HEK293 (cell line): ENCODE measurements at regions not wholly inside any gene's neighbourhood (a gene's known extent, or its start where the extent isn't known, plus 50 kb on each side); places are given as distances from the start of the nearest gene placed in this dataset.

ENCODE experiments used
- CTCF ChIA-PET: fragments of 350-600 bp; formaldehyde crosslinking; extraction: SDS; loops from one replicate; lab custom pipeline; 2021; ENCODE audit warnings: antibody characterized with exemption; lab: Yijun Ruan, JAX
- POLR2A ChIA-PET: fragments of 300-600 bp; formaldehyde crosslinking; extraction: SDS; loops from one replicate; lab custom pipeline; 2020; ENCODE audit warnings: antibody characterized with exemption, inconsistent platforms; lab: Yijun Ruan, JAX
- H3K27ac ChIP-seq: fragments of 200-500 bp; sonication (Bioruptor generic); 2 replicates; pipeline ENCODE4 v1.5.1; 2014; ENCODE audit warnings: low read depth, low read length, control low read depth, inconsistent platforms; ENCODE audit errors: extremely low read depth
- H3K36me3 ChIP-seq, 2 experiments: fragments of 200-500 bp in 1 of 2; sonication (Bioruptor generic) in 1 of 2; 1 replicate in 1 of 2; 2 replicates in 1 of 2; pipeline ENCODE4 v1.5.1; 2014 to 2017; ENCODE audit warnings: inconsistent platforms in 2 of 2, low read length in 2 of 2; ENCODE audit not compliant: control insufficient read depth in 2 of 2, insufficient read depth in 1 of 2
- H3K4me1 ChIP-seq: fragments of 200-500 bp; sonication (Bioruptor generic); 2 replicates; pipeline ENCODE4 v1.5.1; 2014; ENCODE audit warnings: mild to moderate bottlenecking, low read length, inconsistent platforms; ENCODE audit not compliant: control insufficient read depth, insufficient read depth
- H3K4me3 ChIP-seq: 2 replicates; pipeline ENCODE4 v1.5.1; 2011; ENCODE audit warnings: low read depth, mild to moderate bottlenecking, control low read depth, low read length, moderate library complexity
- H3K9me3 ChIP-seq: fragments of 200-500 bp; sonication (Bioruptor generic); 2 replicates; pipeline ENCODE4 v1.5.1; 2014; ENCODE audit warnings: low read depth, low read length, inconsistent platforms; ENCODE audit not compliant: control insufficient read depth, insufficient read depth
- GLI4 ChIP-seq: fragments of 450-650 bp; formaldehyde crosslinking; IDR thresholded peaks from 2 replicates; pipeline ENCODE4 v1.5.1; 2016; ENCODE audit warnings: missing biosample characterization, missing genetic modification characterization
- MYNN ChIP-seq: fragments of 450-650 bp; formaldehyde crosslinking; IDR thresholded peaks from 2 replicates; pipeline ENCODE4 v1.5.1; 2016; ENCODE audit warnings: missing biosample characterization, missing genetic modification characterization, borderline replicate concordance
- REPIN1 ChIP-seq: fragments of 450-650 bp; formaldehyde crosslinking; IDR thresholded peaks from 2 replicates; pipeline ENCODE4 v1.5.1; 2017; ENCODE audit warnings: missing biosample characterization, missing genetic modification characterization, low read depth
- SALL2 ChIP-seq: fragments of 450-650 bp; formaldehyde crosslinking; IDR thresholded peaks from 2 replicates; pipeline ENCODE4 v1.5.0; 2017; ENCODE audit warnings: missing biosample characterization, mild to moderate bottlenecking, missing genetic modification characterization, borderline replicate concordance
- SP2 ChIP-seq: fragments of 450-650 bp; formaldehyde crosslinking; IDR thresholded peaks from 2 replicates; pipeline ENCODE4 v1.5.1; 2016; ENCODE audit warnings: missing biosample characterization, missing genetic modification characterization
- ZBTB21 ChIP-seq: fragments of 450-650 bp; formaldehyde crosslinking; IDR thresholded peaks from 2 replicates; pipeline ENCODE4 v1.5.1; 2017; ENCODE audit warnings: missing biosample characterization, missing genetic modification characterization
- ZIC2 ChIP-seq: fragments of 450-650 bp; formaldehyde crosslinking; IDR thresholded peaks from 2 replicates; pipeline ENCODE4 v1.5.1; 2016; ENCODE audit warnings: missing biosample characterization, missing genetic modification characterization
- ZNF221 ChIP-seq: fragments of 450-650 bp; formaldehyde crosslinking; IDR thresholded peaks from 2 replicates; pipeline ENCODE4 v1.5.1; 2017; ENCODE audit warnings: missing biosample characterization, missing genetic modification characterization, borderline replicate concordance
- ZNF24 ChIP-seq: fragments of 450-650 bp; formaldehyde crosslinking; IDR thresholded peaks from 2 replicates; pipeline ENCODE4 v1.5.1; 2016; ENCODE audit warnings: missing biosample characterization, missing genetic modification characterization
- ZNF391 ChIP-seq: fragments of 450-650 bp; formaldehyde crosslinking; IDR thresholded peaks from 2 replicates; pipeline ENCODE4 v1.5.1; 2016; ENCODE audit warnings: low read depth, missing biosample characterization, missing genetic modification characterization, borderline replicate concordance
- ZNF423 ChIP-seq: fragments of 450-650 bp; formaldehyde crosslinking; IDR thresholded peaks from 2 replicates; pipeline ENCODE4 v1.5.1; 2016; ENCODE audit warnings: missing biosample characterization, missing genetic modification characterization
- ZNF426 ChIP-seq: fragments of 450-650 bp; formaldehyde crosslinking; IDR thresholded peaks from 2 replicates; pipeline ENCODE4 v1.5.1; 2017; ENCODE audit warnings: missing biosample characterization, missing genetic modification characterization, mild to moderate bottlenecking, inconsistent platforms, moderate library complexity
- ZNF48 ChIP-seq: fragments of 450-650 bp; formaldehyde crosslinking; IDR thresholded peaks from 2 replicates; pipeline ENCODE4 v1.5.1; 2016; ENCODE audit warnings: missing biosample characterization, missing genetic modification characterization
- ZNF555 ChIP-seq: fragments of 450-650 bp; formaldehyde crosslinking; conservative IDR thresholded peaks from 2 replicates; pipeline ENCODE4 v1.5.1; 2017; ENCODE audit warnings: missing biosample characterization, mild to moderate bottlenecking, missing genetic modification characterization, inconsistent platforms
- ZNF560 ChIP-seq: fragments of 450-650 bp; formaldehyde crosslinking; IDR thresholded peaks from 2 replicates; pipeline ENCODE4 v1.5.1; 2017; ENCODE audit warnings: missing biosample characterization, missing genetic modification characterization, borderline replicate concordance
- ZNF561 ChIP-seq: fragments of 450-650 bp; IDR thresholded peaks from 2 replicates; pipeline ENCODE4 v1.5.1; 2018; ENCODE audit warnings: missing biosample characterization, missing genetic modification characterization, borderline replicate concordance
- ZNF571 ChIP-seq: fragments of 450-650 bp; formaldehyde crosslinking; IDR thresholded peaks from 2 replicates; pipeline ENCODE4 v1.5.0; 2017; ENCODE audit warnings: missing biosample characterization, missing genetic modification characterization
- ZNF660 ChIP-seq: fragments of 450-650 bp; IDR thresholded peaks from 2 replicates; pipeline ENCODE4 v1.5.1; 2018; ENCODE audit warnings: missing biosample characterization, mild to moderate bottlenecking, missing genetic modification characterization
- ZNF791 ChIP-seq: fragments of 450-650 bp; formaldehyde crosslinking; IDR thresholded peaks from 2 replicates; pipeline ENCODE4 v1.5.1; 2016; ENCODE audit warnings: missing biosample characterization, missing genetic modification characterization
- TF ChIP-seq, protein P1 (sequence below): IDR thresholded peaks from 2 replicates; pipeline ENCODE4 v1.6.1; 2011; ENCODE audit warnings: mild to moderate bottlenecking, low read depth, low read length, borderline replicate concordance
- TF ChIP-seq, protein P2 (sequence below): fragments of 450-650 bp; formaldehyde crosslinking; IDR thresholded peaks from 2 replicates; pipeline ENCODE4; 2016; ENCODE audit warnings: missing biosample characterization, missing genetic modification characterization
- TF ChIP-seq, protein P3 (sequence below): fragments of 450-650 bp; formaldehyde crosslinking; IDR thresholded peaks from 2 replicates; pipeline ENCODE4 v1.5.1; 2016; ENCODE audit warnings: missing biosample characterization, missing genetic modification characterization

DNA sequence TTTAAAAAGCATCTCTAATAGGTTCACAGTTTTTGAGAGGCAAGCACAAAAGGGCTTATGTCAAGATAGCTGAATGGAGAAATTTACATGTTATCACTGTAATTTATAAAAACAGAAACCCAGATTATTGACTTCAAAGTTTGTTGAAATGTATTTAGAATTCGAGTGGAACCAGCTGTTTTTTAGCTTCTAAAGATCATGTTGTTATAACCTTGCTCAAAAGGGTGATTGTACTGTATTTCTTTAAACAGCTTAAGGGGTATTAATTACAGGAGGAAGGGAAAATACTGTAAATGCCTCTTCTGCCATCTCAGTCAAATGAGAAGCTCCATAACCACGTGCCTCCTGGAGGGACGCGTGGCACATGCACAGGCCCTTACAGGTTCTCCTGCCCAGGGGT, 156.2 kb upstream of the MGMT start (continued):
- TF ChIP-seq ZNF423 (tag by site-specific recombination) (no peak), ZNF391 (tag by site-specific recombination) (no peak), SP2 (tag by site-specific recombination) (no peak), ZBTB21 (no peak), ZNF48 (no peak)

DNA sequence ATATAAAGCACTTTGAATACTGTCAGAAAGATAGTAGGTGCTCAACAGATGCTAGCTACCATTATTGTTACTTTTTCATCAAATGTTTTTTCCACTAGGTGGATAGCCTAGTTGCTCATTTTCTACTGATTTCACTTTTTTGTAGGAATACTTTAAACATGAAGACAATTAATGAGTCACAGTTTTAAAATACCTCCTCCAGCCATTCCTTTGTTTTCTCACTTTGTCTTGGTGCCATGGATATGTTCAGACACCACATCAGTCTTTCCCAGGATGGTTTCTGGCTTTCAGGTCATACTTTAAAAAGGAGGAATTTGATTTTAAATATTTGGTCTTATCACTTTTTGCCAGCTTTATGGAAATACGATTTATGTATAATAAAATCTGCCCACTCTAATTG, 147.1 kb upstream of the MGMT start:
- TF ChIP-seq ZNF426 (tag by site-specific recombination) (no peak), GLI4 (tag by site-specific recombination) (no peak), ZNF660 (tag by site-specific recombination) (no peak), ZNF791 (tag by site-specific recombination) (no peak), MYNN (tag by site-specific recombination) (no peak), ZNF555 (no peak), ZBTB21 (no peak), ZNF561 (tag by site-specific recombination) (no peak), SP2 (tag by site-specific recombination) (no peak), ZNF571 (tag by site-specific recombination) (no peak), ZNF221 (no peak), ZNF24 (tag by site-specific recombination) (no peak), SALL2 (tag by site-specific recombination) (no peak), REPIN1 (tag by site-specific recombination) (no peak), ZNF560 (tag by site-specific recombination) (no peak), ZIC2 (tag by site-specific recombination) (no peak)
- TF ChIP-seq, protein P1, sequence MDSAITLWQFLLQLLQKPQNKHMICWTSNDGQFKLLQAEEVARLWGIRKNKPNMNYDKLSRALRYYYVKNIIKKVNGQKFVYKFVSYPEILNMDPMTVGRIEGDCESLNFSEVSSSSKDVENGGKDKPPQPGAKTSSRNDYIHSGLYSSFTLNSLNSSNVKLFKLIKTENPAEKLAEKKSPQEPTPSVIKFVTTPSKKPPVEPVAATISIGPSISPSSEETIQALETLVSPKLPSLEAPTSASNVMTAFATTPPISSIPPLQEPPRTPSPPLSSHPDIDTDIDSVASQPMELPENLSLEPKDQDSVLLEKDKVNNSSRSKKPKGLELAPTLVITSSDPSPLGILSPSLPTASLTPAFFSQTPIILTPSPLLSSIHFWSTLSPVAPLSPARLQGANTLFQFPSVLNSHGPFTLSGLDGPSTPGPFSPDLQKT = no peak
- TF ChIP-seq, protein P2, sequence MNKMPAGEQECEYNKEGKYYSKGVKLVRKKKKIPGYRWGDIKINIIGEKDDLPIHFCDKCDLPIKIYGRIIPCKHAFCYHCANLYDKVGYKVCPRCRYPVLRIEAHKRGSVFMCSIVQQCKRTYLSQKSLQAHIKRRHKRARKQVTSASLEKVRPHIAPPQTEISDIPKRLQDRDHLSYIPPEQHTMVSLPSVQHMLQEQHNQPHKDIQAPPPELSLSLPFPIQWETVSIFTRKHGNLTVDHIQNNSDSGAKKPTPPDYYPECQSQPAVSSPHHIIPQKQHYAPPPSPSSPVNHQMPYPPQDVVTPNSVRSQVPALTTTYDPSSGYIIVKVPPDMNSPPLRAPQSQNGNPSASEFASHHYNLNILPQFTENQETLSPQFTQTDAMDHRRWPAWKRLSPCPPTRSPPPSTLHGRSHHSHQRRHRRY = no peak
- TF ChIP-seq, protein P3, sequence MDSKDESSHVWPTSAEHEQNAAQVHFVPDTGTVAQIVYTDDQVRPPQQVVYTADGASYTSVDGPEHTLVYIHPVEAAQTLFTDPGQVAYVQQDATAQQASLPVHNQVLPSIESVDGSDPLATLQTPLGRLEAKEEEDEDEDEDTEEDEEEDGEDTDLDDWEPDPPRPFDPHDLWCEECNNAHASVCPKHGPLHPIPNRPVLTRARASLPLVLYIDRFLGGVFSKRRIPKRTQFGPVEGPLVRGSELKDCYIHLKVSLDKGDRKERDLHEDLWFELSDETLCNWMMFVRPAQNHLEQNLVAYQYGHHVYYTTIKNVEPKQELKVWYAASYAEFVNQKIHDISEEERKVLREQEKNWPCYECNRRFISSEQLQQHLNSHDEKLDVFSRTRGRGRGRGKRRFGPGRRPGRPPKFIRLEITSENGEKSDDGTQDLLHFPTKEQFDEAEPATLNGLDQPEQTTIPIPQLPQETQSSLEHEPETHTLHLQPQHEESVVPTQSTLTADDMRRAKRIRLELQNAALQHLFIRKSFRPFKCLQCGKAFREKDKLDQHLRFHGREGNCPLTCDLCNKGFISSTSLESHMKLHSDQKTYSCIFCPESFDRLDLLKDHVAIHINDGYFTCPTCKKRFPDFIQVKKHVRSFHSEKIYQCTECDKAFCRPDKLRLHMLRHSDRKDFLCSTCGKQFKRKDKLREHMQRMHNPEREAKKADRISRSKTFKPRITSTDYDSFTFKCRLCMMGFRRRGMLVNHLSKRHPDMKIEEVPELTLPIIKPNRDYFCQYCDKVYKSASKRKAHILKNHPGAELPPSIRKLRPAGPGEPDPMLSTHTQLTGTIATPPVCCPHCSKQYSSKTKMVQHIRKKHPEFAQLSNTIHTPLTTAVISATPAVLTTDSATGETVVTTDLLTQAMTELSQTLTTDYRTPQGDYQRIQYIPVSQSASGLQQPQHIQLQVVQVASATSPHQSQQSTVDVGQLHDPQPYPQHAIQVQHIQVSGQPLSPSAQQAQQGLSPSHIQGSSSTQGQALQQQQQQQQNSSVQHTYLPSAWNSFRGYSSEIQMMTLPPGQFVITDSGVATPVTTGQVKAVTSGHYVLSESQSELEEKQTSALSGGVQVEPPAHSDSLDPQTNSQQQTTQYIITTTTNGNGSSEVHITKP (tag by site-specific recombination) = no peak
- TF ChIP-seq, all 188 proteins: peak for 0
- Histone ChIP-seq H3K27ac (no peak overlapping the region), H3K36me3 (no peaks in the 10 kb centered on the region), H3K4me3 (no peak overlapping the region), H3K9me3 (no peaks in the 10 kb centered on the region), H3K4me1 (no peaks in the 10 kb centered on the region; the same call in 1 of the 2 replicates)
- ChIA-PET POLR2A (no interaction called here), CTCF (no interaction called here)
